H1 (cell line): ENCODE measurements at regions not wholly inside any gene's neighbourhood (a gene's known extent, or its start where the extent isn't known, plus 50 kb on each side); places are given as distances from the start of the nearest gene placed in this dataset.

Source experiments
- ATF3 ChIP-seq: IDR thresholded peaks from 2 replicates; pipeline ENCODE4 v1.6.1; 2011; ENCODE audit warnings: low read depth, mild to moderate bottlenecking, low read length; ENCODE audit not compliant: insufficient read depth
- CBX8 ChIP-seq: fragments of 300-800, 300-1000 bp; sonication (generic); IDR thresholded peaks from 2 replicates; pipeline ENCODE4 v1.7.1; 2016; ENCODE audit warnings: low read depth, low read length, borderline replicate concordance
- CHD7 ChIP-seq: fragments of 300-600 bp; sonication (generic); IDR thresholded peaks from 2 replicates; pipeline ENCODE4 v1.7.1; 2012; ENCODE audit warnings: low read length, moderate library complexity, mild to moderate bottlenecking, inconsistent platforms; ENCODE audit not compliant: insufficient replicate concordance
- E2F6 ChIP-seq: IDR thresholded peaks from 2 replicates; pipeline ENCODE4 v1.6.1; 2012; ENCODE audit warnings: inconsistent platforms
- USF2 ChIP-seq: IDR thresholded peaks from 2 replicates; pipeline ENCODE4 v1.6.1; 2011; ENCODE audit warnings: low read length, improper control_type of control experiment
- YY1 ChIP-seq: IDR thresholded peaks from 2 replicates; pipeline ENCODE4 v1.6.1; 2011; ENCODE audit warnings: low read depth, mild to moderate bottlenecking, low read length

GRCh38 chr4:24700118-24700517, 95.3 kb upstream of the SOD3 start (continued):
- TF ChIP-seq CHD7 = no peak
- TF ChIP-seq CBX8 = no peak
- no peak for TF ChIP-seq YY1
- TF ChIP-seq E2F6 = no peak
- TF ChIP-seq USF2 = no peak
- no peak for TF ChIP-seq ATF3
